ENCODE measurements at regions not wholly inside any gene's neighbourhood (a gene's known extent, or its start where the extent isn't known, plus 50 kb on each side); places are given as distances from the start of the nearest gene placed in this dataset.

GRCh38 chr4:126479709-126480108 lies 1153.0 kb upstream of the INTU start:
- TF ChIP-seq CTCF (IDR thresholded peaks at IDR 0.05) (no peak), POLR2AphosphoS5 (IDR thresholded peaks at IDR 0.05) (no peak)
